HCT116 (cell line): ENCODE measurements at regions not wholly inside any gene's neighbourhood (a gene's known extent, or its start where the extent isn't known, plus 50 kb on each side); places are given as distances from the start of the nearest gene placed in this dataset.

Source experiments
- CTCF ChIP-seq, 3 experiments: fragments of 200-600 bp in 1 of 3; sonication (generic) in 1 of 3; IDR thresholded peaks in 2 of 3; conservative IDR thresholded peaks in 1 of 3; 2 replicates each; pipeline ENCODE4 v1.5.1; 2012 to 2017; ENCODE audit warnings: low read depth in 2 of 3, low read length in 2 of 3, antibody characterized with exemption in 1 of 3, borderline replicate concordance in 1 of 3, control low read depth in 1 of 3, mild to moderate bottlenecking in 1 of 3, mixed read lengths in 1 of 3, mixed run types in 1 of 3, moderate library complexity in 1 of 3; ENCODE audit not compliant: insufficient read depth in 1 of 3
- EZH2 ChIP-seq: fragments of 200-600 bp; sonication (generic); IDR thresholded peaks from 2 replicates; pipeline ENCODE4 v1.6.1; 2017; ENCODE audit warnings: antibody characterized with exemption, mixed run types
- POLR2A ChIP-seq: IDR thresholded peaks from 2 replicates; pipeline ENCODE4 v1.7.0; 2011; ENCODE audit warnings: borderline replicate concordance; ENCODE audit not compliant: insufficient read depth, insufficient read length; ENCODE audit errors: extremely low read depth
- POLR2AphosphoS5 ChIP-seq: IDR thresholded peaks from 2 replicates; pipeline ENCODE4 v1.6.1; 2011; ENCODE audit warnings: mild to moderate bottlenecking, low read depth, low read length, moderate library complexity
- RAD21 ChIP-seq: IDR thresholded peaks from 2 replicates; pipeline ENCODE4 v1.6.1; 2012; ENCODE audit warnings: low read depth, mild to moderate bottlenecking
- ZNF274 ChIP-seq: fragments of 200-500 bp; sonication (Bioruptor generic); IDR thresholded peaks from 2 replicates; pipeline ENCODE4 v1.6.1; 2014; ENCODE audit warnings: mild to moderate bottlenecking, low read depth, low read length, inconsistent platforms

GRCh38 chr3:106092792-106093191, 224.0 kb upstream of the CBLB start:
- TF ChIP-seq CTCF (IDR thresholded peaks at IDR 0.05 in 2 of 3, conservative IDR thresholded peaks at IDR 0.05 in 1 of 3; ENCODE audit: borderline replicate concordance in 1 of 3, insufficient read depth in 1 of 3, low read depth in 2 of 3, low read length in 2 of 3) (no peak), POLR2AphosphoS5 (no peak), POLR2A (no peak), ZNF274 (no peak), RAD21 (no peak), EZH2 (no peak)
